Astrocyte (in vitro differentiated cells and primary cell): ENCODE measurements at regions not wholly inside any gene's neighbourhood (a gene's known extent, or its start where the extent isn't known, plus 50 kb on each side); places are given as distances from the start of the nearest gene placed in this dataset.
"Not testable (repeated sequence)": the region's sequence is repeated elsewhere in the genome, so short reads cannot be mapped to it uniquely, and the experiment has no call there.

Experiments used
- DNase-seq: peaks from one replicate; pipeline ENCODE4 v3.0.0-alpha.2; 2010; ENCODE audit warnings: low read depth
- FAIRE-seq: peaks from 2 replicates; lab custom pipeline; 2011; peaks lifted over from hg19 to GRCh38; lab: Jason Lieb, UNC
- H2AFZ ChIP-seq: 2 replicates; pipeline ENCODE4 v1.6.0; 2012; ENCODE audit warnings: low read depth, low read length, inconsistent platforms
- H3K27ac ChIP-seq: 2 replicates; pipeline ENCODE4 v1.5.1; 2011; ENCODE audit warnings: low read depth, low read length, inconsistent platforms
- H3K27me3 ChIP-seq: 2 replicates; pipeline ENCODE4 v1.6.0; 2011; ENCODE audit warnings: low read length, inconsistent platforms; ENCODE audit not compliant: insufficient read depth
- H3K36me3 ChIP-seq: 2 replicates; pipeline ENCODE4 v1.5.1; 2011; ENCODE audit warnings: low read length, inconsistent platforms; ENCODE audit not compliant: insufficient read depth
- H3K4me1 ChIP-seq: 2 replicates; pipeline ENCODE4 v1.5.1; 2011; ENCODE audit warnings: low read length, inconsistent platforms; ENCODE audit not compliant: insufficient read depth
- H3K4me2 ChIP-seq: 2 replicates; pipeline ENCODE4 v1.6.0; 2012; ENCODE audit warnings: low read length, inconsistent platforms
- H3K4me3 ChIP-seq: 2 replicates; pipeline ENCODE4 v1.5.1; 2011; ENCODE audit warnings: low read depth, mild to moderate bottlenecking, low read length, inconsistent platforms; ENCODE audit not compliant: insufficient read depth
- H3K79me2 ChIP-seq: 2 replicates; pipeline ENCODE4 v1.6.0; 2012; ENCODE audit warnings: mild to moderate bottlenecking, low read length, inconsistent platforms; ENCODE audit not compliant: insufficient read depth
- H3K9ac ChIP-seq: 2 replicates; pipeline ENCODE4 v1.6.0; 2012; ENCODE audit warnings: mild to moderate bottlenecking, low read length, inconsistent platforms
- H3K9me3 ChIP-seq: 2 replicates; pipeline ENCODE4 v1.5.1; 2012; ENCODE audit warnings: low read depth, mild to moderate bottlenecking, low read length, inconsistent platforms; ENCODE audit not compliant: insufficient read depth
- H4K20me1 ChIP-seq: 2 replicates; pipeline ENCODE4 v1.6.0; 2012; ENCODE audit warnings: low read length, inconsistent platforms; ENCODE audit not compliant: insufficient read depth
- H3K27ac Mint-ChIP-seq: one replicate; pipeline ENCODE4 v1.8.0; 2021; ENCODE audit warnings: mild to moderate bottlenecking, mixed read lengths; ENCODE audit not compliant: unreplicated experiment
- H3K27me3 Mint-ChIP-seq: one replicate; pipeline ENCODE4 v1.8.0; 2021; ENCODE audit warnings: low read depth, mixed read lengths; ENCODE audit not compliant: unreplicated experiment
- H3K36me3 Mint-ChIP-seq: one replicate; pipeline ENCODE4 v1.8.0; 2021; ENCODE audit warnings: low read depth, mixed read lengths; ENCODE audit not compliant: unreplicated experiment
- H3K4me1 Mint-ChIP-seq: one replicate; pipeline ENCODE4 v1.8.0; 2021; ENCODE audit warnings: low read depth, mixed read lengths; ENCODE audit not compliant: unreplicated experiment
- H3K4me3 Mint-ChIP-seq: one replicate; pipeline ENCODE4 v1.8.0; 2021; ENCODE audit warnings: mild to moderate bottlenecking, moderate library complexity, mixed read lengths; ENCODE audit not compliant: unreplicated experiment
- H3K9me3 Mint-ChIP-seq: one replicate; pipeline ENCODE4 v1.8.0; 2021; ENCODE audit warnings: mild to moderate bottlenecking, mixed read lengths; ENCODE audit not compliant: unreplicated experiment
- EZH2 ChIP-seq: IDR thresholded peaks from 2 replicates; pipeline ENCODE4 v1.6.1; 2012; ENCODE audit warnings: mild to moderate bottlenecking, low read length, inconsistent platforms; ENCODE audit not compliant: insufficient read depth
- TF ChIP-seq, protein P1 (sequence below): IDR thresholded peaks from 2 replicates; pipeline ENCODE4 v1.5.1; 2011; ENCODE audit warnings: low read depth, mild to moderate bottlenecking, inconsistent platforms, low read length, moderate library complexity; ENCODE audit not compliant: insufficient read depth

DNA sequence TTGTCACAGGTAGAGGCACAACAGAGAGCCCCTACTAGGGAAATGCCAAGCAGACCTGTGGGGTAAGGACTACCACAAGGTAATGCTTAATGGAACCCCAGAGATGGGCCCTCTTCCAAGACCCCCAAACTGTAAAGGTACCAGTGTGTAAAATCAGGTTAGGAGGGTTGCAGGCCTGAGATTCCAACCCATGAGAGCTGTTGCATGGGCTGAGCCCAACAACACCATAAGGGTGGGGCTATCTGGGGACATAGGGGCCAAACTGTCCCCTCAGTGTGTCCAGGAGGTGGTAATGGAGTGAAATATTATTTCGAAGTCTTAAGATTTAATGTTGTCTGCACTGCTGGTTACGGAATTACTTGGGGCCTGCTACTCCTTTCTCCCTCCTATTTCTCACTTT is 620.2 kb downstream of the ETNK1 start:
- Mint-ChIP-seq H3K4me1 (no peaks in the 10 kb centered on the region), H3K27me3 (no peaks in the 10 kb centered on the region), H3K36me3 (no peaks in the 10 kb centered on the region), H3K4me3 (no peak overlapping the region), H3K27ac (no peak overlapping the region), H3K9me3 (no peaks in the 10 kb centered on the region)
- Histone ChIP-seq H3K9ac (no peak overlapping the region), H3K4me2 (no peak overlapping the region), H3K36me3 (no peaks in the 10 kb centered on the region), H2AFZ (no peak overlapping the region), H3K4me3 (no peak overlapping the region), H3K79me2 (no peaks in the 10 kb centered on the region), H3K4me1 (no peaks in the 10 kb centered on the region), H3K27me3 (no peaks in the 10 kb centered on the region), H3K27ac (no peak overlapping the region), H3K9me3 (no peaks in the 10 kb centered on the region), H4K20me1 (no peaks in the 10 kb centered on the region)
- FAIRE-seq (no peak), DNase-seq (no peak)
- no peak for TF ChIP-seq EZH2
- TF ChIP-seq, protein P1, sequence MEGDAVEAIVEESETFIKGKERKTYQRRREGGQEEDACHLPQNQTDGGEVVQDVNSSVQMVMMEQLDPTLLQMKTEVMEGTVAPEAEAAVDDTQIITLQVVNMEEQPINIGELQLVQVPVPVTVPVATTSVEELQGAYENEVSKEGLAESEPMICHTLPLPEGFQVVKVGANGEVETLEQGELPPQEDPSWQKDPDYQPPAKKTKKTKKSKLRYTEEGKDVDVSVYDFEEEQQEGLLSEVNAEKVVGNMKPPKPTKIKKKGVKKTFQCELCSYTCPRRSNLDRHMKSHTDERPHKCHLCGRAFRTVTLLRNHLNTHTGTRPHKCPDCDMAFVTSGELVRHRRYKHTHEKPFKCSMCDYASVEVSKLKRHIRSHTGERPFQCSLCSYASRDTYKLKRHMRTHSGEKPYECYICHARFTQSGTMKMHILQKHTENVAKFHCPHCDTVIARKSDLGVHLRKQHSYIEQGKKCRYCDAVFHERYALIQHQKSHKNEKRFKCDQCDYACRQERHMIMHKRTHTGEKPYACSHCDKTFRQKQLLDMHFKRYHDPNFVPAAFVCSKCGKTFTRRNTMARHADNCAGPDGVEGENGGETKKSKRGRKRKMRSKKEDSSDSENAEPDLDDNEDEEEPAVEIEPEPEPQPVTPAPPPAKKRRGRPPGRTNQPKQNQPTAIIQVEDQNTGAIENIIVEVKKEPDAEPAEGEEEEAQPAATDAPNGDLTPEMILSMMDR, result no peak

DNA sequence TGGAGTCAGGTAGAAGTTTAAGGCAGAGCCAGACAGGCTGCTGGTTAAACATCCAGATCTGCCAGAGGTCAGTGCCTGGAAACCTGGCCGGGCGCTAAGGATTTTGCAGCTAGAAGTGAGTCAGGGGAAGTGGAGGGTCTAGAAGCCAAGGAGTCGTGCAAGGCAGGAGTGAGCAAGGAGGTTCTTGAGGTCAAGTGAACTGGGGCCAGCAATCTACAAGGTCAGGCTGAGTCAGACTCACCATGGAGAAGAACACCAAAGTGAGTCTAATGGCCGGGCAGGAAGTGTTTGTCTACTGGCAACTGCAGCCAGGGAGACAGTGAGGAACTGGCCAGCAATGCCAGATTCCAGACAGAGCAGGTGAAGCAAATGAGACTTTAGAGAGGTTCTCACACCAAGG is 628.2 kb downstream of the ETNK1 start:
- Mint-ChIP-seq H3K4me3 (no peak overlapping the region), H3K4me1 (peaks cover 6% of the 10 kb centered on the region), H3K9me3 (peaks cover 1% of the 10 kb centered on the region), H3K27ac (peak overlapping the region; percentile 43), H3K27me3 (no peaks in the 10 kb centered on the region), H3K36me3 (no peaks in the 10 kb centered on the region)
- Histone ChIP-seq H3K9me3 (no peaks in the 10 kb centered on the region), H3K4me2 (no peak overlapping the region), H3K27ac (no peak overlapping the region), H3K79me2 (no peaks in the 10 kb centered on the region), H2AFZ (no peak overlapping the region), H3K9ac (no peak overlapping the region), H4K20me1 (no peaks in the 10 kb centered on the region), H3K36me3 (no peaks in the 10 kb centered on the region), H3K4me3 (no peak overlapping the region), H3K27me3 (no peaks in the 10 kb centered on the region), H3K4me1 (no peaks in the 10 kb centered on the region)
- TF ChIP-seq, protein P1, result no peak
- no peak for TF ChIP-seq EZH2
- no peak for FAIRE-seq
- DNase-seq, result no peak

DNA sequence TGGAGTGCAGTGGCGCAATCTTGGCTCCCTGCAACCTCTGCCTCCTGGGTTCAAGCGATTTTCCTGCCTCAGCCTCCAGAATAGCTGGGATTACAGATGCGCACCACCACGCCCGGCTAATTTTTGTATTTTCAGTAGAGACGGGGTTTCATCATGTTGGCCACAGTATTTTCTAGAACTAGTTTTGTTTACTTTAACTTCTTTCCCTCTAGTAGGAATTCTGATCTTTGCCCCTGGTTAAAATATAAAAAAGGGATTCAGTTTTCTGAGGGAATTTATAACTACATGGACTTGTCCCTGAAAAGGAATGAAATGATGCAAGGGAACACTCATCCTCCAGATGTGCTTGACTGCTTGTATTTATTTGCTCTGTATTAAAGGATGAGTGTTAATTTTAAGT is 628.9 kb downstream of the ETNK1 start:
- not testable (repeated sequence) for H4K20me1 ChIP-seq, DNase-seq, H3K27me3 ChIP-seq, H3K79me2 ChIP-seq, H2AFZ ChIP-seq, H3K4me3 ChIP-seq, FAIRE-seq, H3K36me3 Mint-ChIP-seq, H3K36me3 ChIP-seq, H3K27me3 Mint-ChIP-seq, H3K9ac ChIP-seq, H3K4me2 ChIP-seq, H3K9me3 ChIP-seq, H3K9me3 Mint-ChIP-seq, H3K4me3 Mint-ChIP-seq, H3K4me1 Mint-ChIP-seq, H3K27ac ChIP-seq, H3K4me1 ChIP-seq
- peak overlapping the region; percentile 20 for H3K27ac Mint-ChIP-seq
